ENCODE measurements at regions not wholly inside any gene's neighbourhood (a gene's known extent, or its start where the extent isn't known, plus 50 kb on each side); places are given as distances from the start of the nearest gene placed in this dataset.

- intact Hi-C loops (cut with micrococcal nuclease; ENCODE audit: unreplicated experiment): no loop called here
- no peak for TF ChIP-seq CTCF (IDR thresholded peaks at IDR 0.05; ENCODE audit: insufficient read depth in 1 of 2, low read depth in 1 of 2, low read length in 1 of 2, severe bottlenecking in 1 of 2, unreplicated experiment in 1 of 2)
- Histone ChIP-seq H3K27me3 (replicated peaks; ENCODE audit: control insufficient read depth, insufficient read depth, low read length) (no peaks in the 10 kb centered on the region), H3K9me3 (no peaks in the 10 kb centered on the region), H3K4me3 (ENCODE audit: low read depth, low read length) (no peak overlapping the region), H3K36me3 (ENCODE audit: control insufficient read depth, insufficient read depth, low read length) (no peaks in the 10 kb centered on the region), H3K4me1 (no peaks in the 10 kb centered on the region)
- ChIA-PET POLR2A (no interaction called here), CTCF (no interaction called here)
- Mint-ChIP-seq H3K4me1 (ENCODE audit: low read depth, unreplicated experiment) (no peaks in the 10 kb centered on the region), H3K27ac (ENCODE audit: unreplicated experiment) (no peak overlapping the region), H3K36me3 (ENCODE audit: insufficient read depth, unreplicated experiment) (no peaks in the 10 kb centered on the region), H3K27me3 (ENCODE audit: insufficient read depth, unreplicated experiment) (peaks cover 3% of the 10 kb centered on the region), H3K9me3 (ENCODE audit: unreplicated experiment) (no peaks in the 10 kb centered on the region), H3K4me3 (ENCODE audit: unreplicated experiment) (no peak overlapping the region)
- DNase-seq: no peak
- no TSS peak for BruUV-seq (replicated peaks)
Measured at GRCh38 chr2:56803596-56803995, 619.8 kb downstream of the CCDC85A start.

GRCh38 chr2:56806924-56807323, 623.1 kb downstream of the CCDC85A start:
- H3K36me3 Mint-ChIP-seq (ENCODE audit: insufficient read depth, unreplicated experiment): no peaks in the 10 kb centered on the region
- Histone ChIP-seq H3K4me1 (no peaks in the 10 kb centered on the region), H3K9me3 (no peaks in the 10 kb centered on the region), H3K4me3 (ENCODE audit: low read depth, low read length) (no peak overlapping the region), H3K27me3 (replicated peaks; ENCODE audit: control insufficient read depth, insufficient read depth, low read length) (no peaks in the 10 kb centered on the region), H3K36me3 (ENCODE audit: control insufficient read depth, insufficient read depth, low read length) (no peaks in the 10 kb centered on the region)
- TF ChIP-seq CTCF (IDR thresholded peaks at IDR 0.05; ENCODE audit: insufficient read depth in 1 of 2, low read depth in 1 of 2, low read length in 1 of 2, severe bottlenecking in 1 of 2, unreplicated experiment in 1 of 2): no peak
- H3K9me3 Mint-ChIP-seq (ENCODE audit: unreplicated experiment): no peaks in the 10 kb centered on the region
- DNase-seq: no peak
- POLR2A ChIA-PET: no interaction called here
- no peak overlapping the region for H3K27ac Mint-ChIP-seq (ENCODE audit: unreplicated experiment)
- H3K4me1 Mint-ChIP-seq (ENCODE audit: low read depth, unreplicated experiment): no peaks in the 10 kb centered on the region
- H3K4me3 Mint-ChIP-seq (ENCODE audit: unreplicated experiment): no peak overlapping the region
- no peaks in the 10 kb centered on the region for H3K27me3 Mint-ChIP-seq (ENCODE audit: insufficient read depth, unreplicated experiment)
- BruUV-seq (replicated peaks): no TSS peak
- CTCF ChIA-PET: no interaction called here
- intact Hi-C loops (cut with micrococcal nuclease; ENCODE audit: unreplicated experiment): no loop called here

GRCh38 chr2:56807861-56808260, 624.1 kb downstream of the CCDC85A start:
- Mint-ChIP-seq H3K9me3 (ENCODE audit: unreplicated experiment) (no peaks in the 10 kb centered on the region), H3K4me1 (ENCODE audit: low read depth, unreplicated experiment) (no peaks in the 10 kb centered on the region), H3K27me3 (ENCODE audit: insufficient read depth, unreplicated experiment) (no peaks in the 10 kb centered on the region), H3K27ac (ENCODE audit: unreplicated experiment) (no peak overlapping the region), H3K36me3 (ENCODE audit: insufficient read depth, unreplicated experiment) (no peaks in the 10 kb centered on the region), H3K4me3 (ENCODE audit: unreplicated experiment) (no peak overlapping the region)
- H3K4me3 ChIP-seq (ENCODE audit: low read depth, low read length): no peak overlapping the region
- no peaks in the 10 kb centered on the region for H3K36me3 ChIP-seq (ENCODE audit: control insufficient read depth, insufficient read depth, low read length)
- H3K27me3 ChIP-seq (replicated peaks; ENCODE audit: control insufficient read depth, insufficient read depth, low read length): no peaks in the 10 kb centered on the region
- POLR2A ChIA-PET: no interaction called here
- TF ChIP-seq CTCF (IDR thresholded peaks at IDR 0.05; ENCODE audit: insufficient read depth in 1 of 2, low read depth in 1 of 2, low read length in 1 of 2, severe bottlenecking in 1 of 2, unreplicated experiment in 1 of 2): no peak
- H3K9me3 ChIP-seq: no peaks in the 10 kb centered on the region
- H3K4me1 ChIP-seq: no peaks in the 10 kb centered on the region
- no TSS peak for BruUV-seq (replicated peaks)
- intact Hi-C loops (cut with micrococcal nuclease; ENCODE audit: unreplicated experiment): no loop called here
- CTCF ChIA-PET: no interaction called here
- no peak for DNase-seq

Measured in Caco-2 (cell line).